Body of pancreas (tissue), 4 donors: ENCODE measurements at regions not wholly inside any gene's neighbourhood (a gene's known extent, or its start where the extent isn't known, plus 50 kb on each side); places are given as distances from the start of the nearest gene placed in this dataset.

ENCODE experiments used
- CTCF ChIP-seq, 7 experiments: fragments of 450-650 bp in 4 of 7; fragments of 200-600 bp in 3 of 7; sonication (generic) in 3 of 7; IDR thresholded peaks; one replicate each; pipeline ENCODE4 v1.5.1; 2016 to 2019; ENCODE audit warnings: antibody characterized with exemption in 7 of 7
- POLR2A ChIP-seq, 3 donors: fragments of 450-650 bp; IDR thresholded peaks; one replicate each; pipeline ENCODE4 v1.6.1; 2016; ENCODE audit warnings: antibody characterized with exemption in 3 of 3, mild to moderate bottlenecking in 2 of 3

GRCh38 chr5:9720361-9720760 lies 90.2 kb upstream of the TAS2R1 start:
- TF ChIP-seq CTCF (IDR thresholded peaks at IDR 0.05) = no peak
- TF ChIP-seq POLR2A (IDR thresholded peaks at IDR 0.05) = no peak
